ENCODE measurements at regions not wholly inside any gene's neighbourhood (a gene's known extent, or its start where the extent isn't known, plus 50 kb on each side); places are given as distances from the start of the nearest gene placed in this dataset.
"Not testable (repeated sequence)": the region's sequence is repeated elsewhere in the genome, so short reads cannot be mapped to it uniquely, and the experiment has no call there.

DNA sequence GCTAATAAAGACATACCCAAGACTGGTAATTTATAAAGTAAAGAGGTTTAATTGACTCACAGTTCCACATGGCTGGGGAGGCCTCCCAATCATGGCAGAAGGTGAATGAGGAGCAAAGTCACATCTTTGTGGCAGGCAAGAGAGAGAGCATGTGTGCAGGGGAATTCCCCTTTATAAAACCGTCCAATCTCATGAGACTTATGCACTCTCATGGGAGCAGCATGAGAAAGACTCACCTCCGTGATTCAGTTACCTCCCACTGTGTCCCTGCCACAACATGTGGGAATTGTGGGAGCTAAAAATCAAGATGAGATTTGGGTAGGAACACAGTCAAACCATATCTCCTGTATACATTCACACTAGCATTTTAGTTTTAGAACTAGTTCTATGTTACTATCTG lies 101.7 kb upstream of the NIPA1 start:
- not testable (repeated sequence) for DNase-seq

DNA sequence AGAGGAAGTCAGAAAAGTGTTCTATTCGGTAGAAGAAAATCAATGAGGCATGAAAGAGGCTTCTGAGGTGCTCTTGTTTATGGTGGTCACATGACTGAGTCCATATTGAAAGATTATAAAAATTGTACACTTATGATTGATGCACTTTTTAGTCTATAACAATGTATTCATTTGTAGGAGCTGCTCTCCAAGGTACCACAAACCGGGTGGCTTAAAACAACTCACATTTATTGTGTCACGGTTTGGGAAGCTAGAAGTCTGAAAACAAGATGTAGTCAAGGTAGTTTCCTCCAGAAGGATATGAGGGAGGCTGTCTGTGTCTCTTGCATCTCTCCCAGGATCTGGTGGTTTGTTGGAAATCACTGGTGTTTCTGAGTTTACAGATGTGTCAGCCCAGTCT lies 86.6 kb upstream of the NIPA1 start:
- DNase-seq: not testable (repeated sequence)

DNA sequence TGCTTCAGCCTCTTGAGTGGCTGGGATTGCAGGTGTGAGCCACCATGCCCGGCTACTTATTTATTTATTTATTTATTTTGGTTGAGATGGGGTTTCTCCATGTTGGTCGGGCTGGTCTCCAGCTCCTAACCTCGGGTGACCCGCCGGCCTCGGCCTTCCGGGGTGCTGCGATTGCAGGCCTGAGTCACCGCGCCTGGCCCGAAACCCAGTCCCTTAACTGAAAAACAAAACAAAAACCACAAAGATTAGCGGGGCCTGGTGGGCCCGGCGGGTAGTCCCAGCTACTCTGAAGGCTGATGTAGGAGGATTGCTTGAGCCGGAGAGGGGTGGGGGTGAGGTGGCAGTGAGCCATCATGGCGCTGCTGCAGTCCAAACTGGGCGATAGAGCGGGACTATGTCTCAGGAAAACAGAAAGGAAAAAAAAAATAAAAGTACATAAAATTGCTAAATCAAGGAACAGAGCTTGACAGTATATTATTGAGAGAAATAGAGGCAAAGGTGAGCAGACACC lies 75.6 kb upstream of the NIPA1 start:
- DNase-seq: not testable (repeated sequence)

DNA sequence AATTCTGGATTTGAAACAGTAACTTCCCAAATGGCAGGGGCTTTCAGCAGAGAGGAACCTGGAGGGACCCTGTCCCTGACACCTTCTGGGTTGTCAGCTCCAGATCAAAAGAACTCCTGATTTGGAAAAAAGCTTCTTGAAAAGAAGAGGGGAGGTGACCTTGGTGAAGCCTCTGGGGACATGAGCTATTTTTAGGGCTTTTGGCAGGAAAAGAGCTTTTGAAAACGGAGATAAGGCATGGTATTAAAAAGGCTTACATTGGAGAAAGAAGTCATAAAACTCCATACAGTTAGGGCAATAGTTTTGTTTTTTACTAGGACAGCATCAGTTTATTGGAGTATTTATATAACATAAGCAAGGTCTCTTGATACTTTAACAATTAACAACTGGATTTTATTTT lies 72.5 kb upstream of the NIPA1 start:
- not testable (repeated sequence) for DNase-seq

DNA sequence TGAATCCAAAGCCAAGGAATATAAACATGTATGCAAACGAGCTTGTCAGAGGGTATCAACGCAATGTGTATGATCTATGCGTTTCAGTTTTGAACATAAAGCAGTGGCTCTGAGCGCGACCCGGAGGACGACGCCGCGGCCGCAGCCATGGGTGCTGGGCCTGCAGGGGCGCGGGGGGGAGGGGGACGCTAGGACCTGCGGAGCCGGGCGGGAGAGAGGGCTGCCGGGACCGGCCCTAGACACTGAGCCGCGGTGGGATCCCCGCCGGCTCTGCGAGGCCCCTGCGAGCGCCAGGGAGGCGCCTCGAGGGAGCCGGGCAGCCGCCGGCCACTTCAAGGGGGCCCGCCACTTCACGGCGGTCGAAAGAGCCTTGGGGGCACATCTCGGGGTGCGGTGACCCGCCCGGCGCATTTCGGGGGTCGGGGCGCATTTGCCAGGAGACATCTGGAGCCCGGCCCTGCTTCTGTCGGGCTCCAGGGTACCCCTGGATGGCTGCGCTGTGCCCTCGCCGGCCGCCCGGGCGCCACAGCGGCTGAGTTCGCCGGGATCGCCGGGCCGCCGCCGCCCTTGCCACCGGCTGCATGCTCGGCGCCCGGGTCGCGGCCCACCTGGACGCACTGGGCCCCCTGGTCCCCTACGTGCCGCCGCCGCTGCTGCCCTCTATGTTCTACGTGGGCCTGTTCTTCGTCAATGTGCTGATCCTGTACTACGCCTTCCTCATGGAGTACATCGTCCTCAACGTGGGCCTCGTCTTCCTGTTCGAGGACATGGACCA lies 71.9 kb upstream of the NIPA1 start:
- DNase-seq: not testable (repeated sequence)

DNA sequence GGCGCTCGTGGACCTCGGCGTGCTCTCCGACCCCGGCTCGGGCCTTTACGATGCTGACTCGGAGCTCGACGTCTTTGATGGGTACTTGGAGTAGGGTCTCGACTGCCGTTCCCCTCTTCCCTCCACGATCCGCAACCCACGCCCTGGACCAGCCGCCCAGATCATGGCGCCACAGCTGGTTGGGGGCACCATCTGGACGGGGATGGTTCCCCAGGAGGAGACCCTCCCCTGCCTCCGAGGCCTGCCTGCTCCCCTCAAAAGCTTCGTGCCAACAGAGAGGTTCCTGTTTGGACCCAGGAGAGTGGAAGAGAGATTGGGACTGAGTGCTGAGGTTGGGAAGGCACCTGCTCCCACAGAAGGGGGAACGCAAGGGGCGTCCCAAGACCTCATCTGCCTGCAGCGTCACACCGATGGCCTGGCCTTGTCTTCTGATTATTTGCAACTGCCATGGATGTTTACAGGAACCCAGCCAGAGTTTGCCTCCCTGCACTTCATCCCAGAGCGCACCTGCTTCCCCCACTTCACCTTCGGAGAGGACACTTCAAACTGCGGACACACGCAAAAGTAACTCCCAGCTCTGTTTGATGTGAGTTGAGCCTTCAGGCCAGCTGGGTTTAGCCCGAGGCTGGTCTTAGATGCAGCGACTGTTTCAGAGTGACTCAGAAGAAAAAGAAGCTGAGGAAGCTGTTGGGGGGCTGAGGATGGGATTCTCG lies 71.2 kb upstream of the NIPA1 start:
- DNase-seq: not testable (repeated sequence)

DNA sequence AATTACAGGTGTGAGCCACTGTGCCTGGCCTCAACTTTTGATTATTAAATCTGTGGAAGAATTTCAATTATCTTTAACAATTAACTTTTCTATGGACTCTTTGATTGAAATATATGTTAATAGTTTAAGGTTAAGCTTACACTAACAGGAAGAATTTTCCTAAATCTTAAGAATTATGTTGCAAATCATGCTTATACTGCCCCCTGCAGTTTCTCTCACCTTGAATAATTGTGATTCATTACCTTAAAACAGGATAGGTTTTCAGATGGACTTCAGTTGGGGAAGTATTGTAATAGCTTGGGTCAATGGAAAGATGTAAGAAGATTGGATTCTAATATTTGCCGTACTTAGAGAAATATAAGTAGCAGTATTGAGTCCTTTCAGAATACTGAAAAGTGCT lies 66.5 kb upstream of the NIPA1 start:
- DNase-seq: not testable (repeated sequence)

DNA sequence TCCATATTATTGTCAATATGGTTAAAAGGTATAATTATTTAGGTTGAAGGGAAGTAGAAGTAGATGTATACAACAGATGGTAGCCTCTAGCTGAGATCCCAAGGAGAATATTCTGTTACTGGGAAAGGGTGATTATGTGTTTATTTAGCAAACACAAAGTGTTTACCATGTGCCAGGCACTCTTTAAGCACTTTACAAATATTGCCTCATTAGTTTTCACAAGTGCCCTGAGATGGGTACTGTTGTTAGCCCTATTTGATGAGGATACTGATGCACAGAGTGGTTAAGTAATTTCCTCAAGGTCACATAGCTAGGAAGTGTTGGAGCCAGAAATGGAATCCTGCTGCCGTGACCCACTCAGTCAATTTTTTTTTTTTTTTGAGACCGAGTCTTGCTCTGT lies 60.3 kb upstream of the NIPA1 start:
- DNase-seq: not testable (repeated sequence)

DNA sequence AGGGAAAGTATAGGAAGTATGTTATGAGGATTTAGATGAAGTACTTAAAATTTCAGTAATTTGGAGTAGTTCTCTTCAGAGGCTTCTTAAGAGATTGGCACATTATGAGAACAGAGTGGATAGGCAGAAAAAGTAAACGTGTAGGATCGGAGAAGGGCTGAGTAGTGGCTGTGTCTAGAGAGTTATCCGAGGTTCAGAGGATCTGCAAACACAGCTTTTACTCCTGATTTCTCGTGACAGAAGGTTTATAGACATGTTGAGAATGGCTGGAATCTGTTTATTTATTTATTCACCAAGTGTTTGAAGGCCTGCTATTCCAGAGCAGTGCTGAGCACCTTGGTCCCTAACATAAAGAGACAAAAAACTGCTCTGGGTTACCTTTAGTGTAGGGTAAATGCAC lies 51.4 kb upstream of the NIPA1 start:
- DNase-seq: not testable (repeated sequence)

DNA sequence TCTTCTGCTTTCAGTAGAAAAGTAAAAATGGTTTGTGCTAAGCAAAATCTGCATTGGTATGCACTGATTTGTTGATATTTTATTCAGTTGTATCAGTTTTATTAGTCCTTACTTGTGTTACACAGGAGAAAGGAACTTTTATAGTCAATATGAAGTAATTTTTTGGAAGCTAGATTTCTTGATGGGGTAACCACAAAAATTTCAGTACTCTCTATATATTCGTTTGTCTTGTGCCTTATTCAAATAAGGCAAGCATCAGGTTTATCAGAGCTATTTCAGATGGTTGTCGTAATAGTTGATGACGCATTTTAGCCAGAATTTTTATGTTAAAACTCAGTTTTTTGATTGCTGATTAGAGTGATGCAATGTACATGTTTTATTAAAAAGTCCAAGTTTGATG lies 50.7 kb upstream of the NIPA1 start:
- no peak for DNase-seq

DNA sequence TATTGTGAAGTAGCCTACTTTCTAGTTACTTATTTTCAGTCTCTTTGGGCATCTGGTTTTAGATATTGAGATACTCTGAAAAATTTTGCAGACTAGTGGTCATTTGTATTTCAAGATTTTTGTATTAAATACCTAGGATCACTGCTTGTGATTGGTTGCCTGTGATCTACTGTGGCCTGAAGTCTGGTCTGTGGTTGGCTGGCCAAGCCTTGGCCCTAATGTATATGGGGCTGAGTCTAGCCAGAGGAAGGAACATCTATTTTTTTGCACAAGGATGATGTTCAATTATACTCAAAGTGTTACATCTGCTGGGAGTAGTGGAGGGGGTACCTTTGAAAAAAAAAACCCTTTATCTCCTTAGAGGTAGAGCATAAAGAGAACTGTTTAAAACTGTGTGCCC lies 50.2 kb upstream of the NIPA1 start:
- not testable (repeated sequence) for DNase-seq
